GM21619 (cell line): ENCODE measurements at regions not wholly inside any gene's neighbourhood (a gene's known extent, or its start where the extent isn't known, plus 50 kb on each side); places are given as distances from the start of the nearest gene placed in this dataset.
"Not testable (repeated sequence)": the region's sequence is repeated elsewhere in the genome, so short reads cannot be mapped to it uniquely, and the experiment has no call there.

Experiments
- ATAC-seq: cut with Tn5 transposase; IDR thresholded peaks from one replicate; pipeline ENCODE4 v1.9.1; 2021; ENCODE audit not compliant: unreplicated experiment

- no peak for ATAC-seq
These were observed 1164.7 kb downstream of the CDY2B start for GRCh38 chrY:16715278-16715677.

GRCh38 chrY:16673102-16673787 is 1206.8 kb downstream of the CDY2B start:
- no peak for ATAC-seq

- no peak for ATAC-seq
These were observed 1211.6 kb downstream of the CDY2B start for GRCh38 chrY:16668402-16668801.

GRCh38 chrY:16662741-16663140 is 1217.3 kb downstream of the CDY2B start:
- no peak for ATAC-seq

- ATAC-seq, result no peak
These were observed 1220.7 kb downstream of the CDY2B start for GRCh38 chrY:16659340-16659739.

- ATAC-seq, result no peak
These were observed 1226.0 kb downstream of the CDY2B start for GRCh38 chrY:16653971-16654370.

- no peak for ATAC-seq
These were observed 1234.0 kb downstream of the CDY2B start for GRCh38 chrY:16645991-16646390.

GRCh38 chrY:16645449-16645848 is 1234.6 kb downstream of the CDY2B start:
- no peak for ATAC-seq

GRCh38 chrY:16644270-16644800 is 1235.7 kb downstream of the CDY2B start:
- peak; percentile 54 for ATAC-seq

GRCh38 chrY:16639777-16640176 is 1240.2 kb downstream of the CDY2B start:
- ATAC-seq, result peak; percentile 39

GRCh38 chrY:16638743-16639142 is 1241.3 kb downstream of the CDY2B start:
- ATAC-seq, result not testable (repeated sequence)

- peak; percentile 94 for ATAC-seq
These were observed 1243.8 kb downstream of the CDY2B start for GRCh38 chrY:16636254-16636653.

GRCh38 chrY:16629146-16629545 is 1250.9 kb downstream of the CDY2B start:
- no peak for ATAC-seq

GRCh38 chrY:16627122-16627521 is 1252.9 kb downstream of the CDY2B start:
- ATAC-seq, result no peak

GRCh38 chrY:16616201-16616975 is 1263.6 kb downstream of the CDY2B start:
- no peak for ATAC-seq

GRCh38 chrY:16608679-16609078 is 1271.3 kb downstream of the CDY2B start:
- no peak for ATAC-seq

GRCh38 chrY:16602146-16602545 is 1277.9 kb downstream of the CDY2B start:
- no peak for ATAC-seq

GRCh38 chrY:16601626-16602025 is 1278.4 kb downstream of the CDY2B start:
- no peak for ATAC-seq

- ATAC-seq, result no peak
These were observed 1308.0 kb downstream of the CDY2B start for GRCh38 chrY:16572061-16572460.

GRCh38 chrY:16562491-16562890 is 1317.5 kb downstream of the CDY2B start:
- peak; percentile 71 for ATAC-seq

GRCh38 chrY:16522021-16522420 is 1358.0 kb downstream of the CDY2B start:
- no peak for ATAC-seq

GRCh38 chrY:16502733-16503214 is 1377.2 kb downstream of the CDY2B start:
- ATAC-seq, result no peak
